GM18861 (cell line): ENCODE measurements at regions not wholly inside any gene's neighbourhood (a gene's known extent, or its start where the extent isn't known, plus 50 kb on each side); places are given as distances from the start of the nearest gene placed in this dataset.

Experiments
- ATAC-seq: cut with Tn5 transposase; IDR thresholded peaks from one replicate; pipeline ENCODE4 v1.9.1; 2021; ENCODE audit not compliant: unreplicated experiment

- no peak for ATAC-seq
Measured at GRCh38 chr18:8962855-8963635, 139.5 kb upstream of the NDUFV2 start.

- no peak for ATAC-seq
Measured at GRCh38 chr18:8963876-8964275, 138.6 kb upstream of the NDUFV2 start.

- ATAC-seq: no peak
Measured at GRCh38 chr18:8965398-8965797, 137.1 kb upstream of the NDUFV2 start.

DNA sequence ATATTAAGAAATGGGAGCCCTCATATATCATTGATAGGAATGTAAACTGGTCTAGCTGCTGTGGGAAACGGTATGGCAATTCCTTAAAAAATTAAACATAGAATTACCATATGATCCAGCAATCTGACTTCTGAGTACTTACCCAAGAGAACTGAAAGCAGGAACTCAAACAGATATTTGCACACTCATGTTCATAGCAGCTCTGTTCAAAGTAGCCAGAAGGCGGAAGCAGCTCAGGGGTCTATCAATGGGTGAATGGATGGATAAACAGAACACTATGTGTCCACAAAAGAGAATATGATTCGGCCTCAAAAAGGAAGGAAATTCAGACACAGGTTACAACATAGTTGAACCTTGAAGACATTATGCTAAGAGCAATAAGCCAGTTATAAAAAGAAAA is 135.7 kb upstream of the NDUFV2 start:
- ATAC-seq: no peak

- no peak for ATAC-seq
Measured at GRCh38 chr18:8967573-8967972, 134.9 kb upstream of the NDUFV2 start.

GRCh38 chr18:8969639-8970390 is 132.7 kb upstream of the NDUFV2 start:
- no peak for ATAC-seq

DNA sequence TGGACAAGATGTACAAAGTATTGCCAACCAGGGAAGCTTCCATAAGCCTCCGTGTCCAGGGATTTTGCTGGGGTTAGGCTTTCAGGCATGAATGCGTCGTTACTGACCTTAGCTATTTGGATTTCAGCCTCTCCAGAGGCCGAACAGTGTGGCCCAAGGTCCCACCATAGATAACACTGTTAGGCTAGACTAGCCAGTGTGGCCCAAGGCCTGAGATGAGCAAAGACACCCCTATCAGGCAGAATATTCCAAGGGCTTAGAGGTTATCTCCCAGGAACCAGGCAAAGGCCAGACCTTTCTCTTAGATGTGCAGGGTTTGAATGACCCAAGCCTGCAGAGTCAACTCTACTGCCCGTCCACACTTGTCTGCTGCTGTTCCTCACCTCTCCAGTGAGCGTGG is 131.7 kb upstream of the NDUFV2 start:
- no peak for ATAC-seq

DNA sequence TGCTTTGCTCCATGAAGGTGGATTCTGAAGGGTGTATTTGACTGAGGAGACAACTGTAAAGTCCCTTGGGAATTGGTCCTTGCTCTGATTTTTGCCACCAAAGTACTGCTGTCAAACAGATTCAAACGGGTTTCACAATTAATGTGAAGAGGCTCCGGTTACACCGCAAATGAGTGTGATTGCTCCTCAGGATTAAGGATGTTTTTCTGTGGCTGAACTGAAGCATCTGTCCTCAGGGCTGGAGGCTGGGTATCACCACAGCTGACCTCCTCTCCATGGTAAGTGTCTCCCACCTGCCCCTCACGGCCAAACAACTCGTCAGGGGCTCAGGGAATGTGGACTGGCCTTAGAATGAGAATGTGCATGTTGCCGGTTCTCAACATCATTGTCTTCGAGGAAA is 130.4 kb upstream of the NDUFV2 start:
- ATAC-seq: no peak

- ATAC-seq: no peak
Measured at GRCh38 chr18:8974279-8974678, 128.2 kb upstream of the NDUFV2 start.

DNA sequence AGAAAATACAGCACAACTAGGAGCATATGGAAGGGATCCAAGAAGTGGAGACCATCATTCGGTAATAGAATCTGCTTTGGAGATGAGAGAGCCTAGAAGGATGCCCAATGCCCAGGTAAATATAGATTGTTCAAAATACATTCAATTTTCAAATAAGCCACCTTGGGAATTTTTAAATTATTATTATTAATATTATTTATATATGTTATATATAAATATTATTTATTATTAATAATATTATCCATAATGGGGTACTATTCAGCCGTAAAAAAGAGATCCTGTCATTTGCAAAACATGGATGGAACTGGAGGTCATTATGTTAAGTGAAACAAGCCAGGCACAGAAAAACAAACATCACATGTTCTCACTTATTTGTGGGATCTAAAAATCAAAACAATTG is 127.8 kb upstream of the NDUFV2 start:
- ATAC-seq: no peak

DNA sequence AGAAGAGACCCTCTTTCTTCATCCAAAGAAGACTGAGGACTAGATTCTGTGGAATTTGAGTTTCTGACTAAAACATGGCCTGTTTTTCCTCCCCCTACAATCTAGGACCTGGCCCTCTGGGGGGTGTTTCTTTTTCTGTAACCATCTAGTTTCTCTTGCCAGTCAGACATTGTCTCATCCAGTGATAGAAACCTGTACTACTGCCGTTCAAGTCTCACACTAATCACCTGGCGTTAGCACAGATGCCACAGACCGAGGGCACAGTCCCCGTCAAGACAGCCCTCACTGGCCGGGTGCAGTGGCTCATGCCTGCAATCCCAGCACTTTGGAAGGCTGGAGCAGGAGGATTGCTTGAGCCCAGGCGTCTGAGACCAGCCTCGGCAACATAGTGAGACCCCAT is 126.9 kb upstream of the NDUFV2 start:
- ATAC-seq: no peak

GRCh38 chr18:8976606-8977005 is 125.9 kb upstream of the NDUFV2 start:
- no peak for ATAC-seq

DNA sequence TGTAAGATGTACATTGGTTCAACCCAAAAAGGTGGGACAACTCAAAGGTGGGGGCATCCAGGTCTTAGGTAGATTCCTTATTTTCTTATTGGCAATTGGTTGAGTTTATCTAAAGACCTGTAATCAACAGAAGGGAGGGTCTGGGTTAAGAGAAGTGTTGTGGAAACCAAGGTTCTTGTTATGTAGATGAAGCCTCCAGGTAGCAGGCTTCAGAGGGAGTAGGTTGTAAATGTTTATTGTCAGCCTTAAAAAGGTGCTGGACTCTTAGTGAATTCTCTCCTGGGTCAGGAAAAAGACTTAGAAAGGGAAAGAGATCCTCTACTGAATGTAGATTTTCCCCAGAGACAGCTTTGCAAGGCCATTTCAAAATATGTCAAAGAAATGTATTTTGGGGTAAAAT is 125.3 kb upstream of the NDUFV2 start:
- ATAC-seq: no peak

GRCh38 chr18:8977701-8978100 is 124.8 kb upstream of the NDUFV2 start:
- no peak for ATAC-seq

DNA sequence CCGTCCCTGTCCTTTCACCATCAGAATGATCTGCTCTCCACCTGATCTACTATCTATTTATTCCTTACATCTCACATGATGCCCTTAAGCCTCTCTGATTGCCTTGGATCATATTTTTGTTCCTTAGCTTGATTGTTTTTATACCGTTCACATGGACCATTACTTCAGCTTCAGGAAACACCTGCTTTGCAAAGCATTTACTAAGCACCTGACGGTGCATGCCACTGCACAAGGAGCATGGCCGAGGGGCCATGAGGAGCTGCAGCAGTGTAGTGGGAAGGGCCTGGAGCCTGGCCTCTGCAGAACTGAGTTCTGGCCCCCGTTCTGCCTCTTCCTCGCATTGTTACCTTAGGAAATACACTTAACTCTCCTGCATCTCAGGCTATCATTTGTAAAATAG is 124.1 kb upstream of the NDUFV2 start:
- ATAC-seq: no peak

DNA sequence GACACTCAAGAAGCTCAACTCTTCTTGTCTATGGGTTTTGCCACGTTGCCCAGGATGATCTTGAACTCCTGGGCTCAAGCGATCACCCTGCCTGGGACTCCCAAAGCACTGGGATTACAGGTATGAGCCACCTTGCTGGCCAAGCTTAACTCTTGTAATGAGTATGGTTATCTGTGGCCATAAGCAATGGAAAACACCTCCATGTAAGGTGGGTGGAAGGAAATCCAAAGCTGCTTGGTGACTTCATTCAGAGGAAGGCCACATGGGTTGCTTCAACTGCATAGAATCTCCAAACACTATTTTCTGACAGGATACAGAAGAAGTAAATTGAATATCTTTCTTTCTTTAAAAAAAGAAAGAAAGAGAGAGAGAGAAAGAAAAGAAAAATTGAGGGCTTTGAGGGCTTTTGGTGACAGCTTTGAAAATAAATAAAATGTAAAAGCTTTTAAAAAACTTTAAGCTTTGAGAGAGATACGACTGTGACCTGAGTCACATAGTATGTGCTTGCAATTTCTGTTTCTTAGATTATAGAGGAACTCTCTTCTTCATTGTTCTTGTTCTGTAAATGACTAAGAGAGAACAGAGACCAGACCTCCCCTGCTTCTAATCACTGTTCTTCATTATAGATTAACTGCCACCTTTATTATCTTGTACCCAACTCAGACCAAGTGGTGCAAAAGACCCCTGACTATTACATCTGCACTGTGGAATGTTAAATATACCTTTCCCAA is 123.1 kb upstream of the NDUFV2 start:
- ATAC-seq: no peak

DNA sequence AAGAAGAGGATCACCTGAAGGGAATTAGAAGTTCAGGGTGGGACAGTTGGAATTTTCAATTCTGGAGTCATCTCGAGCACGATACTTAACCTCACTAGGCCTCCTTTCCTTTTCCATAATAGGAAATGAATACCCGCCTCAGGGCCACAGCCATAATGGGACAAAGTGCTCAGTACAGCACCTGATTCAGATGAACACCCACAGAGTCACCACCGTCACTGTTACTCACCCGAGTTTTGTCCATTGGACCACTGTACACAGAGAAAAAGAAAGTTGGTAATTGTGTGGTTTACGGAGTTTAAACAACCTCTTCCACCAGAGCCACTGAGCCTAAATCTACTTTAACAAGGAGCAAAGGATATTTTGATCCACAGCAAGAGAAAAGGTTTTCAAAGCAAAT is 122.0 kb upstream of the NDUFV2 start:
- no peak for ATAC-seq

DNA sequence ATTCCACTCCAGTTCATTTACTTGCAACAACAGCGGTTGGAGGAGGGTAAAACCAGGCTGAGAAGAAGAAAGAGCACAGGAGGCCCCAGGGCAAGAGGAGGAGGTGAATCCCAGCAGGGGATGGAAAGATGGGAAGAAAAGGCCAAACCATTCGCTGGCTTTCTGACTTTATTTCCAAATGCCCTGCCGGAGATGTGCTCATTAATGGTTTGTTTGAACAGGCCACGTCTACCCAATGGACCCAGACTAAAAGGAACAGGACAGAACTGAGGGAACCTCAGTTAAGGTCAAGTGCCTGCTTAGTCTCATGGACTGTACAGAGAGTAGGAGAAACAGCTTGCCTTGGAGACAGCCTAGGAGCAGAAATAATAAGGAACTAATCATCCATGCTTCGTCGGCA is 121.6 kb upstream of the NDUFV2 start:
- ATAC-seq: no peak

DNA sequence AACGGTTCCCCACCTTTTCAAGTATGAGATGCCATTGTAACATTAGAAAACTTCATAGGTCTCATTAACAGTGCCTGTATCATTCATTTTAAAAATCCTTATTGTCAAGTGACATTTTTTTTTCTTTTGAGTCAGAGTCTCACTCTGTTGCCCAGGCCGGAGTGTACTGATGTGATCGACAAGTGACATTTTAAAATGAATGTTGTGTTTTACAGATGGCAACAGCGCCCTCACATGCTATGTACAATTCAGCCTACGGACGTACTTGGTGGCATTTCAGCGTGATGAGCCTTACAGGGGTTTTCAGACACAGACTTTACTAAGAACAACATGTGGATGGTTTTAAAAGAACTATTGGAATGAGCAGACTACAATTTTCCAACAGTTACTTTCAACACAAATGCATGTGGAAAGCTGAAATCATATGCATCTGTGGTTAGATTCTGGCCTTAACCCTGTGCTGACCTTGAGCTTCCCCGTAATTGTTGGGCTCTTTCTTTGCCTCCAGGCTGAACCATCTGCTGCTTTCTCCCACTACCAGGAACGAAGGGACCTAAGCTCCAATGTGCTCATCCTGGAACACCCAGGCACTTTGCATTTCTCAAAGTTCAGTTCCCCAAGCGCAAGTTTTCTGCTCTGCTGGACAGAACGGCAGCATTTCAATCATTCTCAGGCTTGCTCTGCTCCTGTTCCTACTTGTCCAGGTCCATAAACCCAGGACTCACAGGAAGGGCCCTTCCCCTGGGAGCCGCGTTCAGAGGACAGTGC is 119.9 kb upstream of the NDUFV2 start:
- ATAC-seq: no peak

DNA sequence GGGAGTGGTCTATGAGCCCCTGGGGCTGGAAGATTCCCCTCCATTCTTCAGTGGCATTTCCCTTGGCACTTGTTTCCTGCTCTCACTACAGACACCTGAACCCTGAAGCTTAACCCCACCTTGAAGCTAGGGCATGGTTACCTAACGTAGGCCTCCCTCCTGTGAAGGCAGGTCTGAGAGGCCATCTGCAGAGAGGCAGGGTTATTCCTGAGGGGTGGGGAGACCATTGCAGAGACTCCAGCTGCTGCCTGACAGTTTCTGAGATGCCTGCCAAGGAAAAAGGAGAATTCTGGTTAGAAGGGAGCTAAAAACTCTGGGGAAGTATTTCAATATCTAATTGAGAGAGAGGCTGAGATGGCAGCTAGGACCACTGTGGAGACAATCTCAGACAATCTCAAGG is 119.3 kb upstream of the NDUFV2 start:
- ATAC-seq: no peak

- no peak for ATAC-seq
Measured at GRCh38 chr18:8984131-8984721, 118.3 kb upstream of the NDUFV2 start.
